NB4 (cell line): ENCODE measurements at regions not wholly inside any gene's neighbourhood (a gene's known extent, or its start where the extent isn't known, plus 50 kb on each side); places are given as distances from the start of the nearest gene placed in this dataset.

ENCODE experiments used
- DNase-seq: peaks from one replicate; pipeline ENCODE4 v3.0.0; 2010; ENCODE audit warnings: low read depth
- H3K4me3 ChIP-seq: one replicate; pipeline ENCODE4 v1.5.1; 2011; ENCODE audit warnings: mild to moderate bottlenecking, low read depth, low read length, moderate library complexity
- MYC ChIP-seq: IDR thresholded peaks from 2 replicates; pipeline ENCODE4 v1.6.1; 2011; ENCODE audit warnings: low read depth, low read length
- POLR2A ChIP-seq: IDR thresholded peaks from 2 replicates; pipeline ENCODE4 v1.6.1; 2011; ENCODE audit warnings: mild to moderate bottlenecking; ENCODE audit not compliant: insufficient read length; ENCODE audit errors: extremely low read depth
- TF ChIP-seq, protein P1 (sequence below): IDR thresholded peaks from 2 replicates; pipeline ENCODE4 v1.6.1; 2011; ENCODE audit warnings: low read depth, low read length
- TF ChIP-seq, protein P2 (sequence below): IDR thresholded peaks from one replicate; pipeline ENCODE4 v1.5.1; 2012; ENCODE audit warnings: low read depth, low read length

DNA sequence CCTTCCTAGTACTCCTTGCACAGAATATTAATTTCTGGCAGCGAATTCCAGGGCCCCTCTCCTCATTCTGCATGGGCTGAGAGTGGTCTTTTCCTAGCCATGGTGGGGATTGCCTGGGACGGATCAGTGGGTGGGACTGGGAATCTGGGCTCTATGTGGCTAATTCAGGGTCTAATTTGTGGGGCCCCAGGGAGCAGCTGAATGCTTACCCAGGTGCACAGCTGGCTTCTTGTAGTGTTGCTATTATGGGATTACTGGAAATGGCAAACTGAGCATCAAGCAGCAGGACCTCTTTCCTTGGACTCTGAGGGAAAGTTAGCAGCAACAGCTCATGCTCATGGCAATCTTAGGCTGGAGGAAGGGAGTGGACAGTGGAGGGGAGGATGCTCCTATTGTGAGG, 187.1 kb upstream of the CACNA1E start:
- TF ChIP-seq, protein P1, sequence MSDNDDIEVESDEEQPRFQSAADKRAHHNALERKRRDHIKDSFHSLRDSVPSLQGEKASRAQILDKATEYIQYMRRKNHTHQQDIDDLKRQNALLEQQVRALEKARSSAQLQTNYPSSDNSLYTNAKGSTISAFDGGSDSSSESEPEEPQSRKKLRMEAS, result no peak
- TF ChIP-seq POLR2A, result no peak
- TF ChIP-seq, protein P2, sequence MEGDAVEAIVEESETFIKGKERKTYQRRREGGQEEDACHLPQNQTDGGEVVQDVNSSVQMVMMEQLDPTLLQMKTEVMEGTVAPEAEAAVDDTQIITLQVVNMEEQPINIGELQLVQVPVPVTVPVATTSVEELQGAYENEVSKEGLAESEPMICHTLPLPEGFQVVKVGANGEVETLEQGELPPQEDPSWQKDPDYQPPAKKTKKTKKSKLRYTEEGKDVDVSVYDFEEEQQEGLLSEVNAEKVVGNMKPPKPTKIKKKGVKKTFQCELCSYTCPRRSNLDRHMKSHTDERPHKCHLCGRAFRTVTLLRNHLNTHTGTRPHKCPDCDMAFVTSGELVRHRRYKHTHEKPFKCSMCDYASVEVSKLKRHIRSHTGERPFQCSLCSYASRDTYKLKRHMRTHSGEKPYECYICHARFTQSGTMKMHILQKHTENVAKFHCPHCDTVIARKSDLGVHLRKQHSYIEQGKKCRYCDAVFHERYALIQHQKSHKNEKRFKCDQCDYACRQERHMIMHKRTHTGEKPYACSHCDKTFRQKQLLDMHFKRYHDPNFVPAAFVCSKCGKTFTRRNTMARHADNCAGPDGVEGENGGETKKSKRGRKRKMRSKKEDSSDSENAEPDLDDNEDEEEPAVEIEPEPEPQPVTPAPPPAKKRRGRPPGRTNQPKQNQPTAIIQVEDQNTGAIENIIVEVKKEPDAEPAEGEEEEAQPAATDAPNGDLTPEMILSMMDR, result no peak
- TF ChIP-seq MYC, result no peak
- no peak for DNase-seq

DNA sequence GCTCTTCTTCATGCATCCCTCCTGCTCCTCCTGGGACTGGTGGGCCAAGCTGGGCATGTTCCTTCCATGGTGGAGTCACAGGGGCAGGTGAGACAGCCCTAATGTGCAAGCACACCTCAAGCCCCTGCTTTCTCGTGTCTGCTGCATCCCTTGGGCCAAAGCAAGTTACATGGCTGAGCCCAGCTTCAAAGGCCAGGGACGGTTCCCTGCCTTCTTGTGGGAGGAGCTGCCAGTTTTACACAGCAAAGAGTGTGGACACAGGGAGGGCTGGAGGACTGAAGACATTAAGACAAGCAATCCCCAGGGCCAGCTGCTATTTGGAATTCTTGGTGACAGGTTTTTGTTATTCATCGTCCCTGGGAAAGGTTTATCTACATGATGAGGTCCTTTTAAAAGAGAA, 175.2 kb upstream of the CACNA1E start:
- no peak overlapping the region for H3K4me3 ChIP-seq
- DNase-seq, result no peak
- TF ChIP-seq, protein P1, result no peak
- TF ChIP-seq, protein P2, result no peak
- TF ChIP-seq POLR2A, result no peak
- no peak for TF ChIP-seq MYC

More for the DNA sequence above, 187.1 kb upstream of the CACNA1E start:
- no peak overlapping the region for H3K4me3 ChIP-seq

DNA sequence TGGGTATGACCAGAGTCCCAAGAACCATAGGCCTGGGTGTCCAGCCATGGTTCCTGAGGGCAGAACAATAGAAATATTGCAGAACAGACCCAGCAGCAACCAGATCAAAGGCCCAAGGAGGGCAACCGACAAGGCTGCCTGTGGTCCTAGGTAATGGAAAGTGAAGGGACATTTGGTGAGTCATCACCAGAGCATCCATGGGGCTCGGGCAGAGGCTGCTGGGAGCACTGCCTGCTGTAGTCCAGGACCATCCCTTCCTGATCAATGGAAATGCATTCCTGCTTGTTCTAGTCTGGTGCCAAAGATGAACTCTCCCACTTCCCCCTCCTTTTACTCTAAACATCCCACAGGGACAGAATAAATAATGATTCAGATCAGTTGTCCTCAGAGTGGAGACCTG, 172.8 kb upstream of the CACNA1E start:
- DNase-seq, result no peak
- no peak overlapping the region for H3K4me3 ChIP-seq
- TF ChIP-seq, protein P2, result no peak
- no peak for TF ChIP-seq MYC
- TF ChIP-seq, protein P1, result no peak
- TF ChIP-seq POLR2A, result no peak

DNA sequence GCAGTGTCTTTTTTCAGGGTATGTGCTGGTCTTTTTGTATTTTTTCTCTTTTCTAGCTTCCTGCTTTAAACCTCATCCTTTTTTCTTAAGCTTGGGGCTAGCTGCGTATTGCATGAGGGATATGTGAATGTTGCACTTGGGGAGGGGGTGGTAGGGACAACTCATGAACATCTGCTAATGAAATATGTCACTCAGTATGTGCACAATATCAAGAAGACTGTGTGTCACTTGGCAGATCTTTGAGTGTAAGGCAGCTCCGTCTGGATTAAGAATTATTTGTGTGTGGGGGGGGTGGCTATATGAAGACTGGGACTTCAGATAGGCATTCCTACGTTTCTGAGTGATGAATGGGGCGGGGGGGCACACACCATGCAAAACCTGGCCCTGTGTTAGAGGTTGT, 170.4 kb upstream of the CACNA1E start:
- TF ChIP-seq, protein P2, result no peak
- TF ChIP-seq MYC, result no peak
- TF ChIP-seq POLR2A, result no peak
- TF ChIP-seq, protein P1, result no peak
- DNase-seq, result no peak

DNA sequence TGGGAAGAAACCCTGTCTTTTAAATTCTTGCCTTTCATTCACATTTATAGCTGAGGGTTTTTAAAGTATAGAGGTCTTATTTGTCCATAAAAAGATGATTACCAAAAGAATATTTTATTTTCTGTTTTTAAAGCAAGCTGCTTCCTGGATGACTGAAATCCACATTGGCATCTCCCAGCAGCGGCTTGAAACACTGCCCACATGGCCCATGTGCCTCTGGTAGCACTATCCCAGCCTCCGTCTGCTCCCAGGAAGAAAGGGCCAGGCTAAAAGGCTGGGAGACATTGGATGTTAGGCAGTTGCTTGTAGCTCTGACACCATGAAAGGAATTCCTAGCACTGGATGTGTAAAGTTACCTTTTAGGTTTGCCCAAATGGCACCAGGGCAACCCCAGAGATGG, 169.9 kb upstream of the CACNA1E start:
- no peak overlapping the region for H3K4me3 ChIP-seq
- TF ChIP-seq POLR2A (no peak), MYC (no peak)
- TF ChIP-seq, protein P1, result no peak
- TF ChIP-seq, protein P2, result no peak
- DNase-seq, result no peak

More for the DNA sequence above, 170.4 kb upstream of the CACNA1E start:
- H3K4me3 ChIP-seq, result no peak overlapping the region

DNA sequence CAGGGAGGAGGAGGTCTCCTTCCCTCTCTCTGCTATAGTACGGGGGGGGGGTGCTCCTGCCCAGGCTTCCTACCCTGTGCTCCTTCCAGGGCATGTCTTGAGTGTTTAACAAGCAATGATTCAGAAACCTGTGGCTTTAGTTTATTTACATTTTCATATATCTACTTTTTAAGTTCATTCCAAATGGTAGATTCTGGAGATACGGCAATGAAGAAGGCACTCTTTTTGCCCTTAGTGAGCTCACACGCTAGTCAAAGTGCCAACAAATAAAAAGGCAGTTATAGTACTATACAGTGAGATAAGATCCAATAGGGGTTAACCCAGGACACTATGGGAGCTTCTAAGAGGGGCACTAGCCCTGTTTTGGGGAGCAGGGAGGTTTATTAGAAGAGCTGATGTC, 169.3 kb upstream of the CACNA1E start:
- TF ChIP-seq MYC, result no peak
- TF ChIP-seq POLR2A, result no peak
- TF ChIP-seq, protein P2, result no peak
- TF ChIP-seq, protein P1, result no peak
- no peak overlapping the region for H3K4me3 ChIP-seq
- DNase-seq, result no peak
